OCI-LY7 (cell line): ENCODE measurements at regions not wholly inside any gene's neighbourhood (a gene's known extent, or its start where the extent isn't known, plus 50 kb on each side); places are given as distances from the start of the nearest gene placed in this dataset.

Experiments
- BruUV-seq: library from RNA; stranded (reverse); fragments of 400-500 nt; replicated peaks from 2 replicates; lab custom pipeline; 2021; lab: Mats Ljungman, UMichigan
- CTCF ChIA-PET: fragments of 300-600 bp; sonication (Branson Sonifier 250); formaldehyde crosslinking; loops from one replicate; lab custom pipeline; 2022; ENCODE audit warnings: antibody characterized with exemption; ENCODE audit not compliant: unreplicated experiment; lab: Charles Lee
- POLR2A ChIA-PET: fragments of 300-600 bp; sonication (Branson Sonifier 250); formaldehyde crosslinking; loops from one replicate; lab custom pipeline; 2022; ENCODE audit warnings: antibody characterized with exemption; lab: Charles Lee
- DNase-seq: peaks from one replicate; pipeline ENCODE4 v3.0.0-alpha.2; 2015; ENCODE audit warnings: low spot score
- H2AFZ ChIP-seq: fragments of 200-600 bp; sonication (generic), shearing (Covaris generic); 2 replicates; pipeline ENCODE4 v1.6.1; 2014; ENCODE audit warnings: mild to moderate bottlenecking, antibody characterized with exemption, low read length, moderate library complexity
- H3K27ac ChIP-seq: fragments of 200-600 bp; sonication (generic); 2 replicates; pipeline ENCODE4 v1.5.1; 2014; ENCODE audit warnings: mixed run types, low read depth, mild to moderate bottlenecking, moderate library complexity, low read length, inconsistent platforms; ENCODE audit not compliant: poor library complexity, severe bottlenecking
- H3K36me3 ChIP-seq: fragments of 200-600 bp; sonication (generic); 2 replicates; pipeline ENCODE4 v1.6.1; 2014; ENCODE audit warnings: mild to moderate bottlenecking, antibody characterized with exemption, low read length, moderate library complexity, mixed read lengths; ENCODE audit not compliant: insufficient read depth
- H3K4me1 ChIP-seq: fragments of 200-600 bp; sonication (generic); 2 replicates; pipeline ENCODE4 v1.5.1; 2014; ENCODE audit warnings: mild to moderate bottlenecking, low read length; ENCODE audit not compliant: insufficient read depth, poor library complexity, severe bottlenecking
- H3K4me2 ChIP-seq: fragments of 200-600 bp; sonication (generic); 2 replicates; pipeline ENCODE4 v1.6.1; 2014; ENCODE audit warnings: mild to moderate bottlenecking, low read length
- H3K4me3 ChIP-seq: fragments of 200-600 bp; sonication (generic); 2 replicates; pipeline ENCODE4 v1.5.1; 2014; ENCODE audit warnings: mild to moderate bottlenecking, low read depth, low read length; ENCODE audit not compliant: poor library complexity, severe bottlenecking
- H3K79me2 ChIP-seq: fragments of 200-600 bp; sonication (generic); 2 replicates; pipeline ENCODE4 v1.6.1; 2016; ENCODE audit warnings: low read depth, mild to moderate bottlenecking, low read length, moderate library complexity, mixed read lengths; ENCODE audit not compliant: insufficient read depth
- H3K9me2 ChIP-seq: fragments of 200-600 bp; sonication (generic); 2 replicates; pipeline ENCODE4 v1.6.1; 2016; ENCODE audit warnings: mild to moderate bottlenecking, low read length, mixed read lengths; ENCODE audit not compliant: insufficient read depth
- H3K9me3 ChIP-seq: fragments of 200-600 bp; sonication (generic); 2 replicates; pipeline ENCODE4 v1.6.1; 2014; ENCODE audit warnings: mild to moderate bottlenecking, mixed run types, low read length, mixed read lengths
- H4K20me1 ChIP-seq: fragments of 200-600 bp; sonication (generic); 2 replicates; pipeline ENCODE4 v1.6.1; 2014; ENCODE audit warnings: mild to moderate bottlenecking, antibody characterized with exemption, low read length, moderate library complexity, mixed read lengths; ENCODE audit not compliant: insufficient read depth
- CTCF ChIP-seq: fragments of 200-600 bp; sonication (generic); conservative IDR thresholded peaks from 2 replicates; pipeline ENCODE4 v1.5.1; 2014; ENCODE audit warnings: mild to moderate bottlenecking, antibody characterized with exemption, low read length, moderate library complexity, mixed read lengths
- EZH2phosphoT487 ChIP-seq: fragments of 200-600 bp; sonication (generic); IDR thresholded peaks from 2 replicates; pipeline ENCODE4 v1.6.1; 2018; ENCODE audit warnings: low read depth, borderline replicate concordance, mild to moderate bottlenecking, mixed run types, antibody characterized with exemption, low read length, moderate library complexity, mixed read lengths
- intact Hi-C: fragments of 100-400 bp; cut with micrococcal nuclease; formaldehyde crosslinking; loops from one replicate; pipeline ENCODE4 v1.10.0; 2022; ENCODE audit not compliant: unreplicated experiment

GRCh38 chr12:115492553-115492952 is 784.9 kb downstream of the MED13L start:
- Histone ChIP-seq H3K36me3 (no peaks in the 10 kb centered on the region), H3K79me2 (no peaks in the 10 kb centered on the region), H3K27ac (no peak overlapping the region), H3K4me3 (no peak overlapping the region), H3K4me2 (no peak overlapping the region), H2AFZ (no peak overlapping the region), H3K4me1 (no peaks in the 10 kb centered on the region), H3K9me3 (no peaks in the 10 kb centered on the region), H3K9me2 (no peaks in the 10 kb centered on the region), H4K20me1 (no peaks in the 10 kb centered on the region)
- CTCF ChIA-PET: no interaction called here
- TF ChIP-seq CTCF (no peak), EZH2phosphoT487 (no peak)
- intact Hi-C loops: no loop called here
- no peak for DNase-seq
- POLR2A ChIA-PET: no interaction called here
- BruUV-seq: no TSS peak

GRCh38 chr12:115491511-115492250 is 785.8 kb downstream of the MED13L start:
- no peak overlapping the region for H3K27ac ChIP-seq
- no TSS peak for BruUV-seq
- no peaks in the 10 kb centered on the region for H3K9me3 ChIP-seq
- TF ChIP-seq EZH2phosphoT487 (no peak), CTCF (no peak)
- no peak for DNase-seq
- H3K9me2 ChIP-seq: no peaks in the 10 kb centered on the region
- H3K4me2 ChIP-seq: no peak overlapping the region
- no peak overlapping the region for H3K4me3 ChIP-seq
- no peak overlapping the region for H2AFZ ChIP-seq
- no peaks in the 10 kb centered on the region for H3K4me1 ChIP-seq
- ChIA-PET CTCF (no interaction called here), POLR2A (no interaction called here)
- H4K20me1 ChIP-seq: no peaks in the 10 kb centered on the region
- H3K36me3 ChIP-seq: no peaks in the 10 kb centered on the region
- intact Hi-C loops: no loop called here
- no peaks in the 10 kb centered on the region for H3K79me2 ChIP-seq

GRCh38 chr12:115489253-115489652 is 788.2 kb downstream of the MED13L start:
- intact Hi-C loops: no loop called here
- H3K36me3 ChIP-seq: no peaks in the 10 kb centered on the region
- no peak overlapping the region for H3K27ac ChIP-seq
- no peaks in the 10 kb centered on the region for H4K20me1 ChIP-seq
- H3K4me3 ChIP-seq: no peak overlapping the region
- DNase-seq: no peak
- no peak overlapping the region for H2AFZ ChIP-seq
- CTCF ChIA-PET: no interaction called here
- BruUV-seq: no TSS peak
- POLR2A ChIA-PET: interaction anchor here (0.5 to 0.7 kb wide), 2 partner anchors 53 to 82 kb away, joined by 3 read pairs; no protein-coding TSS in a partner anchor
- H3K79me2 ChIP-seq: no peaks in the 10 kb centered on the region
- no peaks in the 10 kb centered on the region for H3K9me2 ChIP-seq
- H3K9me3 ChIP-seq: no peaks in the 10 kb centered on the region
- TF ChIP-seq EZH2phosphoT487 (no peak), CTCF (no peak)
- H3K4me1 ChIP-seq: no peaks in the 10 kb centered on the region
- H3K4me2 ChIP-seq: no peak overlapping the region
